ENCODE measurements at regions not wholly inside any gene's neighbourhood (a gene's known extent, or its start where the extent isn't known, plus 50 kb on each side); places are given as distances from the start of the nearest gene placed in this dataset.

DNA sequence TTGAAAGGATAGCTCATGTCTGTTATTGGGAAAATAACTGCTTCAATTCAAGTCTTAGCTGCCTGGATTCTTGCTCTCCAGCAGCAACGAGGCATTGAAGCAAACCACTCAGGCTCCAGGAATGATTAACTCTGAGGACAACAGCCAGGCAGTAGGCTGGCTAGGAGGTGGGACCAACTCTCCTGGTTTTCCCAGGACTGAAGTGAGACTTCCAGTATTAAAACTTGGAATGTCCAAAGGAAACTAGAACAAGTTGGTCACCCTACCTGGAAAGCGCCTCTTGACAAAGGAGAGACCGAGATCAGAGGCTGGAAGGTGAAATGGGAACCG is 100.7 kb downstream of the SALL1 start:
- no peak overlapping the region for H3K4me3 ChIP-seq (replicated peaks in 1 of 2; ENCODE audit: low read depth in 2 of 2, low read length in 2 of 2)
- TF ChIP-seq, protein P1, sequence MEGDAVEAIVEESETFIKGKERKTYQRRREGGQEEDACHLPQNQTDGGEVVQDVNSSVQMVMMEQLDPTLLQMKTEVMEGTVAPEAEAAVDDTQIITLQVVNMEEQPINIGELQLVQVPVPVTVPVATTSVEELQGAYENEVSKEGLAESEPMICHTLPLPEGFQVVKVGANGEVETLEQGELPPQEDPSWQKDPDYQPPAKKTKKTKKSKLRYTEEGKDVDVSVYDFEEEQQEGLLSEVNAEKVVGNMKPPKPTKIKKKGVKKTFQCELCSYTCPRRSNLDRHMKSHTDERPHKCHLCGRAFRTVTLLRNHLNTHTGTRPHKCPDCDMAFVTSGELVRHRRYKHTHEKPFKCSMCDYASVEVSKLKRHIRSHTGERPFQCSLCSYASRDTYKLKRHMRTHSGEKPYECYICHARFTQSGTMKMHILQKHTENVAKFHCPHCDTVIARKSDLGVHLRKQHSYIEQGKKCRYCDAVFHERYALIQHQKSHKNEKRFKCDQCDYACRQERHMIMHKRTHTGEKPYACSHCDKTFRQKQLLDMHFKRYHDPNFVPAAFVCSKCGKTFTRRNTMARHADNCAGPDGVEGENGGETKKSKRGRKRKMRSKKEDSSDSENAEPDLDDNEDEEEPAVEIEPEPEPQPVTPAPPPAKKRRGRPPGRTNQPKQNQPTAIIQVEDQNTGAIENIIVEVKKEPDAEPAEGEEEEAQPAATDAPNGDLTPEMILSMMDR (IDR thresholded peaks at IDR 0.05; ENCODE audit: low read depth, low read length) = no peak
- DNase-seq (ENCODE audit: low read depth in 2 of 2) = no peak

DNA sequence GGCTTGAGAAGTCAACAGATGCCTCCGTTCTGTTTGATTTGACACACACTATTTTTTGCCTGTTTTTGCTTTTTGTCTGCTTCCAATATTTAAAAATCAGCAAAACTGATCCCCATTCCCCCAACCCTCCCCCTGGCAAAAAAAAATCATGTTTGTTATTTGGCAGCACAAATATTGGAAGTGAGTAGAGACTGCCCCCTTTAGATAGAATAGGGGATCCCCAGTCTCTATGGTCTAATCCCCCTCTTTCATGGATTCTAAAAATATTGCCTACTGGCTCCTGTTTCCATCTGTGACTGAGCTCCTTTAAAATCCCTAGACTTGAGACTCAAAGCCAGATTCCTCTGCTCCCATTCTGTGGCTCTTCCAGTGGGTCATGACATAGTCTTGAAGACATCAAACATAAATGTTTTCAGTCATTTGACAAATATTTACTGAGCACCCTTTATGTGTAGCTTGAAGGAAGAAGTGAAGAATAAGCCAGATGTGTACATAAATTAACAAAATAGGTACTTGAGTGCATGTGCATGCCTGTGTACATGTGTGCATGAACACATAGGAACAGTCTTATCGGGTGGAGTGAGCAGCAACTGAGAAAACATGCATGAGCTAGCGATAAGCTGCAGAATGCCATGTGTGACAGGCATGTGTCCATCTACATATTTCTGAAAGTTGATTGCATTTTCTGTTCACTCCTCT is 101.2 kb downstream of the SALL1 start:
- H3K4me3 ChIP-seq (replicated peaks in 1 of 2; ENCODE audit: low read depth in 2 of 2, low read length in 2 of 2) = no peak overlapping the region
- DNase-seq (ENCODE audit: low read depth in 2 of 2) = no peak
- TF ChIP-seq, protein P1 (IDR thresholded peaks at IDR 0.05; ENCODE audit: low read depth, low read length) = no peak

DNA sequence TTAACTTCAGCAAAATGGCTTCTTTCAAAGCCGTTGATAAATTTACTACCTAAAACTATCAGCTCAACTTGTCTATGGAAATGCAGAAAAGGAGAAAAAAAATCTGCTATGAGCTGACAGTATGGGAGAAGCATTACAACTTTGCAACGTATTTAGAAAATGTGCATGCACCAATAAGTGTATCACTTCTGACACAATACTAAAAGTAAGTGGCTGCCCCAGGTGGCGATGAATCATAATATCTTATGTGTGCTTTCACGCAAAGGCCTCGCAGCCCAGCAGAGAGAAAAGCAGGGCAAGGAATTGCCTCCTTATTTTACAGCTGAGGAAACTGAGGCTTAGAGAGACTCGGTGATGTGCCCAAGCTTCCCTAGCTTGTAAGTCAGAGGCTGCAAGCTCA is 101.8 kb downstream of the SALL1 start:
- TF ChIP-seq, protein P1 (IDR thresholded peaks at IDR 0.05; ENCODE audit: low read depth, low read length) = no peak
- H3K4me3 ChIP-seq (replicated peaks in 1 of 2; ENCODE audit: low read depth in 2 of 2, low read length in 2 of 2) = no peak overlapping the region
- no peak for DNase-seq (ENCODE audit: low read depth in 2 of 2)

DNA sequence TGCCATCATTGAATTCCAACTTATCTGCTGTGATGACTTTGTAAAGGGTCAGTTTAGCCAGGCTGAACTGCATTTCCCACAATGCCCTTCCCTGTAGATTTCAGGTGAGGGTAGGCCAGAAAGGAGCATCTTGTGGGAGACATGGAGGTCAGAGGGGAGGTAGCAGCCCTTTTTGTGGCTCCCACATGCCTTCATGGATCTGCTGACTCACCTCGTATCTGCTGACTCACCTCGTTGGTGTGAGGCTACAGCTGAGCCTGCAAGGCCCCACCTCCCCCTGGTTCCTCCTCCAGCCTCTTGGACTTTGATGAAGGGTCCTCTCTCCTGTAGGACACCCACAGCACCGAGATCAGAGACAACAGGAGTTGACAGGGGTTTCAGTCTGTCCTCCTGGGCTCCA is 102.5 kb downstream of the SALL1 start:
- DNase-seq (ENCODE audit: low read depth in 2 of 2) = no peak

DNA sequence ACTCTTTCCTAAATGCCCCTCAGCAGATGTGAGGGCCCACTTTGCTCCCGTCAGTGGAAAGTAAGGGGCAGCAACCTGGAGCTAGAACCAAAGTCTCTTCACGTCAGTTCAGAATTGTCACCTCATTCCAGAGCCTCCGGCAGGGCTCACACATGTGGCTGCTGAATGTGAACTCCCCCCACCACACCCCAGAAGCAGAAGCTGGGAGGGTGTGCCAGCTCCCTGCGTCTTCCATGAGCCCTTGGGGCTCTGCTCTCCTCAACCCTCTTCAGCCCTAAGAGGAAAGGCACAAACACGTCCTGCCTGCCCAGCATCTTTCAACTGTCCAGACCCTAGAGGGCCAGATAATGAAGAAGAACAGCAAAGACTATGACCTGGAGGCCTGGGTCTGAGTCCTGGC is 105.3 kb downstream of the SALL1 start:
- no peak overlapping the region for H3K4me3 ChIP-seq (replicated peaks in 1 of 2; ENCODE audit: low read depth in 2 of 2, low read length in 2 of 2)
- DNase-seq (ENCODE audit: low read depth in 2 of 2) = no peak
- TF ChIP-seq, protein P1 (IDR thresholded peaks at IDR 0.05; ENCODE audit: low read depth, low read length) = no peak

More for the DNA sequence above, 102.5 kb downstream of the SALL1 start:
- H3K4me3 ChIP-seq (replicated peaks in 1 of 2; ENCODE audit: low read depth in 2 of 2, low read length in 2 of 2) = no peak overlapping the region
- TF ChIP-seq, protein P1 (IDR thresholded peaks at IDR 0.05; ENCODE audit: low read depth, low read length) = no peak

DNA sequence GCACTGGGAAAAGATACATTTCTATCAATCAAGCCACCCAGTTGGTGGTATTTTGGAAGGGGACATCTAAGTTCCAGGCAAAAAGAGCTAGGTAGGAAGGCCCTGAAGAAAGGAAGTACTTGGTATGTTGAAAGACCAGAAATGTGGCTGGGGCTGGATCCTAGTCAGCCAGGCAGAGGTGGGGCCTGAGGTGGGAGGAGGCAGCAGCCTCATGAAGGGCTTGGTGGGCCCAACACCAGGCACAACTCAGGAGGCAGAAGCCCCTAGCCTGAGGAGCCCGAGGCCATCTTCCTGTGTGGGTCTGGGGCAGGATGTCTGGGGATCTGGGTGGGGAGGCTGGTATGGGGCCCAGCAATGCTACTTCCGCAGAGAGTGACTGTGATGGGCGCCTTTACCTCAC is 105.9 kb downstream of the SALL1 start:
- no peak for DNase-seq (ENCODE audit: low read depth in 2 of 2)
- TF ChIP-seq, protein P1 (IDR thresholded peaks at IDR 0.05; ENCODE audit: low read depth, low read length) = no peak
- H3K4me3 ChIP-seq (replicated peaks in 1 of 2; ENCODE audit: low read depth in 2 of 2, low read length in 2 of 2) = no peak overlapping the region

DNA sequence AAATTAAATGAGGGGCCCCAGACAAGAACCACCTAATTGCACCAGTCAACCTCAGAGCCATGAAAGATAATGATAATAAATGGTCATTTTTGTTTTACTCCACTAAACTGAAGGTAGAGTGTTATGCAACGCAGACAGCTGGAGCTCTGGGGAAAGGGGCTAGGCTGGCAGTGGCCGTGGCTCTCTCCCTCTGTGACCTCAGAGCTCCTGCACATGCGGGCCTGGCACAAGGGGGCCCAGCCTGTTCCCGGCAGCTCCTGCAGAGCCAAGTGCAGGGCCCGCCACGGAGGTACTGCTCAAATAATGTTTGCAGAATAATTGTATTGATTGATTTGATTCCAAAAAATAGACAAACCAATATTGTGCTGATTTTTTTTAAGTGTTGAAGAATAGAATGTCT is 109.5 kb downstream of the SALL1 start:
- TF ChIP-seq, protein P1 (IDR thresholded peaks at IDR 0.05; ENCODE audit: low read depth, low read length) = no peak
- no peak for DNase-seq (ENCODE audit: low read depth in 2 of 2)
- H3K4me3 ChIP-seq (replicated peaks in 1 of 2; ENCODE audit: low read depth in 2 of 2, low read length in 2 of 2) = no peak overlapping the region

Measured in cardiac fibroblast (primary cell).